Central memory CD4-positive, alpha-beta T cell (primary cell): ENCODE measurements at regions not wholly inside any gene's neighbourhood (a gene's known extent, or its start where the extent isn't known, plus 50 kb on each side); places are given as distances from the start of the nearest gene placed in this dataset.
"Not testable (repeated sequence)": the region's sequence is repeated elsewhere in the genome, so short reads cannot be mapped to it uniquely, and the experiment has no call there.

ENCODE experiments used
- DNase-seq: peaks from one replicate; pipeline ENCODE4 v3.0.0; 2022

DNA sequence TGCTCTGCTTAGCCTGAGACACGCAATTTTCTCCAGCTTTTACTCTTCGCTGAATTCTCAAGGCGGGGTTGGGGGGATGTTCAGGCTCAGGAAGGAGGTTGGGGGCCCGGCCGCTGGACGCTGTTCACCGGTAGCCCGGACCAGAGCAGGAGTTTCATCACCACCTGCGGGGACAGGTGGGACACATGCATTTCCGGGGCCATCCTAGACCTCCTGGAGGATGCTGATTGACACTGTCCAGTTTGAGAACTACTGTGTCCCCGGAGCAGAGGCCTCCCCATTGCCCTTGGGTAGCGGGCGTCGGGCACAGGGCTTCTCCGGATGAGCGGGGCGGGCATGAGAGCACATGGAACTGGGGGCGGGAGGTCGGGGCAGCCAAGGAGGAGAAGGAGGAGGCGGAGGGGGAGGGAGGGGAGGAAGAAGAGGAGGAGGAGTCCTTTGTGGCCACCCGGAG is 144.0 kb upstream of the GRK3 start:
- DNase-seq, result no peak

DNA sequence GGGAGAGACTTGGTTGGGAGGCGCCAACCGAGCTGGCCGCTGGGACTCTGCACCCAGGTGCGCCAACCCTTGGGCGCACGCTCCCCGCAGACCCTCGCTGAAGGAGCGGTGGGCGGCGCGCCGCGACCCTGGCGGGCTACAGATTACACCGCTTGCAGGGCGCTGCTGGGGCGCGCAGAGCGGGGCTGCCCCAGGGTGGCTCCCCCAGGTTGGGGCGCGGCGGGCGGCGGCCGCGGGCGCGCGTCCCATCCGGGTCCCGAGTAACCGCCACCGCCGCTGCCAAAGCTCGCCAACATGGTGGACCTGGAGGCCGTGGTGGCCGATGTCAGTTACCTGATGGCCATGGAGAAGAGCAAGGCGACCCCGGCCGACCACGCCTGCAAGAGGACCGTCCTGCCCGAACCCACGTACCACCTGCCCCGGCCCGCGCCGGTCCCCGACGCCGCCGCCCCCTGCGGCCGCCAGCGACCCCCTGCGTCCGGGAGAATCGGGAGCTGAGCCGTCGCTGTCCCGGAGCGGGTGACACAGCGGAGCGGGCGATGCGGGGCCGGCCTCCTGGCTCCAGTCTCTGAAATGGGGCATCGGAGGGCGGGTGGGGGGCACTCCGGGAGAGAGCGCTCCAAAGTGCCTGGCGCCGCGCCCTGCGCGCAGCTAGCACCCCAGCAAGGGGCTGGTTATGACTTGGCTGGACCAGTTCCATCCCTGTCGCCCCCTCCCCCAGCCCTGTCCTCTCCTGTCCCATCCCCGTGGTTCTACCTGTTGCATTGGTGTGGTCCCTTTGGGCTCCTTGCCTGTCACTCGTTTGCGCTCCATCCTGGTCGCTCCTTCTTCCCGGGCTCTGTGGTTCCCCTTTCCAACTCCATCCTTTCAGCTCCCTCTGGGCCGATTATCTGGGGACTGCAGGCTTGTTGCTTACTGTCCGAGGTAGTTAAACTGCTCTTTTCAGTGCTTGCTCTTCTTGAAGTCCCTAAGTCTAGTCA is 143.3 kb upstream of the GRK3 start:
- no peak for DNase-seq

DNA sequence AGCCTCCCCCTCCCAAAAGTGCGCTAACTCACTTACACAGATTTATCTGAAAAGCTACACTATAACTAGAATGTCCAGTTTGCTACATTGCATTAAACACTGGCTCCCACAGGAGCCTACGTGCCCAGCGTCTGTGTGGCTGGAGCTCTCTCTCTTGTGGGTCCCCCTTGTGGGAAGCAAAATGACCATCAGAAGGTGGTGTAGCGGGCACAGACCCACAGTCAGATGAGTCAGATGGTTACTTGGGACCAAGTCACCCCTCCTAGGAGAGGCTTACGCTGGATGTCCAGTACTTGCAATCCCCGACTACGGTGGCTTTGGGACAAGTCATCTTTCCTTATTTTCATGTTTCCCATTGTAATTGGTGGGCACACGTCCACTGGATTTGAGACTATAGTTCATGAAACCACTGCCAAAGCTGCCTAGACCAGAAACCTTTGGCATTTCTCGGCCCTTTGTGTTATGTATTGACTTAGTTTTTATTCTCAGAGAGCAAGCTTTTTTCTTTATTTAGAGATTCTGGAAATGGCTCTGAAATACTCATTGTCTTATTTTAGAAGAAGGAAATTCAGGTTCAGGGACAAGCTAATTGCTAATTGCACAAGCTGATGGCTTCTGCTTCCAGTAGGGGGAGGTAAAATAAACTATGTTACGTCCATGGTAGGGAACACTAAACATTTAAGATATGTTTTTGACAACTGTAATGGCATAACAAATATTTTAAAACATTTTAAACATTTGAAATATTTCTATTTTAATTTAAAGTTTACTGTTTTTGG is 137.8 kb upstream of the GRK3 start:
- DNase-seq, result not testable (repeated sequence)

DNA sequence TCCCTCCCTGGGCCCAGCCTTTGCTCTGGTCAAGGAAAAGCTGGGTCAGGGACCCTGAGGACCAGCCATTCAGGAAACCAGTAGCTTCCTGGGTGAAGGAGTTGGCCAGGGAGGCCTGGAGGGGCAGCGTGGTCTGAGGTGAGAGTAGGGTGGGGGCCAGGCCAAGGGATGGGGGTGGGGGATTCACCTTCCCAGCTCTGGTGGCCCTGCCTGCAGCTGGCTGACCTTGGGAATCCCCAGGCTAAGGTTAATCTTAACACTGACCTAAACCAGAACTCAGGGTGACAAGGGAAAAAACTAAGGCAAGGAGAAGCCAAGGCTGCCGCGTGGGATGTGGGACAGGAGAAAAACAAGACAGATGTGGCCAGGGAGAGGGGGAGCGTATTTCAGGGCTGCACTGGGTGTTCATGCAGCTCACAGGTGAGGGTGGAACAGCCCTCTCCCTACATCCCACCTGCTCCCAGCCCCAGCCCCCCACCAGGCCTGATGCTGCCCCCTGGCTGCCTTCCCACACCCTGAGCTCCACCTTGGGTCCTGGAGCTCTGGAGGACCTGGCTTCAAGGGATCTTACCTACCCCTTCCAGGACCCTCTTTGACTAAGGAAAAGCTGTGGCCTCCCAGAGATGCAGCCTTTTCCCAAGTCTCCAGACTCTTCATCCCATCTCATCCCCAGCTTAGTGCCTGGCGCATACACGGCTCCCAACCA is 132.7 kb upstream of the GRK3 start:
- not testable (repeated sequence) for DNase-seq

DNA sequence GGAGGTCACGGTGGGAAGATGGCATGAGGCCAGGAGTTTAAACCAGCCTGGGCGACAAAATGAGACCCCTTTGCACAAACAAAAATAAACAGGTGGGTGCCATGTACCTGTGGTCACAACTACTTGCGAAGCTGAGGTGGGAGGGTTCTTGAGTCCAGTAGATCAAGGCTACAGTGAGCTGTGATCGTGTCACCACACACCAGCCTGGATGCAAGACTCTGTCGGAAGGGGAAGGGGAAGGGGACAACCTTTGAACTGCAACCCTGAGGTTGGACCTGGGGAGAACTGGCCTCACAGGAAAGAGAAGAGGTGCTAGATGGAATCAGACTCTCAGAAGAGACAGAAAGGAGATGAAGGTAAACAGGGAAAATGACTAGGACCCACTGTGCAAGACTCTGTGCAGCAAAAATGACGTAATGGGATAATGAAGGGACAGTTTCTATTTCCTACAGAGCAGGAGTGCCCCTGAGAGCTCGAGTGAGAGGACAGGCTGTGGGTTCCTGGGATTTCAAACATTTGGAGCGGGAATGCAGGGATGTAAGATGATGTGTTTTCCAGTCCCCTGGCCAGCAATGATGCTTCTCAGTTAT is 131.0 kb upstream of the GRK3 start:
- not testable (repeated sequence) for DNase-seq

DNA sequence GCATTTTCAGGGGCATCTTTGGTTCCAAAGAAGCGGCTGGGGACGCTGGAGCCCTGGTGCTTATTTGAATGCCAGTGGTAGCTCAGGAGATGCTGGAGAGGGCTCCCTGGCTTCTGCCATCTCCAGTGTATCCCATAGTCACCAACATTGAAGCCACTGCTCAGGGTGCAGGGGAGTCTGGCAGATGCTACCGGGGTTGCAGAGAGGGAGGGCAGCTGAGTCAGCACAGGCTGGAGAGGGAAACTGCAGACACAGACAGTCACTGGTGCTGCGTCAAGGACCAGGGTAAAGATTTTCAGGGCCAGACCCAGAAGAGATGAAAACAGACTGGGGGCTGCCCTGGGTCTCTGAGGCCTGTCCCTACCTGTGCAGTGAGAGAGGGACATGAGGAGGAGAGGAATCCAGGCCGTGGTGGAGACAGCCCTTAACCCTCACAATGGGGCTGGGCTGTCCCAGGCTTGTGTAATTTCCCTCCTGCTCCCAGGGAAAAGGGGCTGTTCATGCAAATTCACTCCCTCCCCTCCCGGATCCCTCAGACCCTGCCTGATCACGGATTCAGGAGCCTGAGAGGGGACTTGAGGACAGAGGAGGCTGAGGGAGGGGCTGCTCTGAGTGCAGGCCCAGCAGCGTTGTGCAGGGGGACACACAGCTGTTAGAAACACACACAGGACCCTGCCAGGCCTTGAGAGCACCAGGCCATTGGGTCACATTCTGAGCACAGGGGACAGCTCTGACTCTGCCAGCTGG is 126.9 kb upstream of the GRK3 start:
- no peak for DNase-seq

DNA sequence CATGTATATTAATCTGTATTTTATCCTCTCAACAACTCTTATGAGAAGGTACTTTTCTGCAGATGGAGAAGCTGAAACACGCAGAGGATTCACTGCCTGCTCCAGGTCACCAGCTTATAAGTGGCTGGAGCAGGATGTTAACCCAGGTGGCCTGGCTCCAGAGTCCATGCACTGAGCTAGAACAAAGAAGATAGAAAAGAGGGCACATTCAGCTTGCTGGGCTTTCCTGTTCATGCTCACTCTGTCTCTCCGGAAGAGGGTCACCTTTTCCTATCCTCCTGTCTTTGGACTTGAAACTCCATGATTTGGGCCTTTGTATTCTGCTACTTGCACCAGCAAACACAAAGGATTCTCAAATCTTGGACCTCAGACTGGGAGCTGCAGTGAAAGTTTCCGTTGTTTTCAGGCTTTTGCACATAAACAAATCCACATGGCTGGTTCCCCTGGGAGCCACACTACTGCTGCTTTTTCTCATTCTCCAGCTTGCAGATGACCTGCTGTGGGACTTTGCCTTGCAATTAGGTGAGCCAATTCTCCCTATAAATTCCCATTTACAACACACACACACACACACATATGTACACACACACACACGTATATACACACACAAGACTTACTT is 117.3 kb upstream of the GRK3 start:
- DNase-seq, result no peak

DNA sequence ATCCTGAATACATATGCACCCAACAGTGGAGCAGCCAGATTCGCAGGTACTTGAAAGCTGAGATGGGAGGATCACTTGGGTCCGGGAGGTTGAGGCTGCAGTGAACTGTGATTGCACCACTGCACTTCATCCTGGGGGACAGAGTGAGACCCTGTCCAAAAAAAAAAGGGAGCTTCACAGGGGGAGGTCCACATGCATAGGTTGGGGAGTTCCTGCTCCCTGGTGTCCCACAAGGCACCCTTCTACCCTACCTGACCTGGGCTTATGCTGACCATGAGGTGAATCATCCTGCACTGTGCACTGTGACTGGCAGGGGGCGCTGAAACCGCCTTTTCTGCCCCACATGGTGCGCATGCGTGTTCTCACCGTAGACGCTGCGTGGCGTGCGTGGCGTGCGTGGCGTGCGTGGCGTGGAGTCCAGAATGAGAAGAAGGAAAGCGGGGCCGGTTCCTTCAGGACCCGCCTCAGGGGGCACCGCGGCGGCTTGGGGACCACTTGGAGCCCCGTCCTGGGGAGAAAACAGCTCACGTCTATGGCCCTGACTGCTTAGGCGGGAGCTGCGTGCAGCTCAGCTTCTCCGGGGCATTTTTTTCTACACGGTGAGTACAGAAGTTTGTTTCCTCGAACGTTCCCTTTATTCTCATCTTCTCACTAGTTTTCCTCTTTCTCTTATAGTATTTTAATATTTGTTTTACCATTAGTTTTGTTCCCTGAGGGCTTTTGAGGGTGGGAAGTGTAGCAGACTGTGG is 116.6 kb upstream of the GRK3 start:
- DNase-seq, result peak; percentile 83

DNA sequence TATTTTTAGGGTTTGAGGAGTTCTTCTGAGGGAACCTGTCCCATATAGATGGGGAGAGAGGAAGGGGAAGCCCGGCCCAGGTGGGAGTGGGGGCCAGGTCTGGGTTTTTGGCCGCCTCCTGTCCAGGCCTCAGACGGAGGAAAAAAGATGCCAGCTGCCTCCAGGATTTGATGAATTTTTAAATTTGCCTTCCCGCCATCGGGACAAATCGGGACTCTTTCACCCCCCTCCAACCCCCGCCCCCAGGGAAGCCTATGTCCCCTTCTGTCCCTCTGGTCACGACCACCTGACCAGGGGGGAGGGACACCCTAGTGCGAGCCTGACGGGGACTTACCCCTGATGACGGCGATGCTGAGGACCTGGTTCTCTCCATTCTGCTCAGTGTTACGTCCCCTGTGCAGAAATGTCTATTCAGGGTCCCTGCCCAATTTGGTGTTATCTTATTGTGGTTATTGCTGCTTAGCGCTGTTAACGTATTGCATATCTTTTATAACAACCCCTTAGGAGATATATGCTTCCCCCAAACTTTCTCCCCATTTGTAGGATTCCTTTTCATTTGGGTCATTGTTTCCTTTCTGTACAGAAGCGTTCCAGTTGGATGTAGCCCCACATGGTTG is 115.9 kb upstream of the GRK3 start:
- DNase-seq, result no peak

DNA sequence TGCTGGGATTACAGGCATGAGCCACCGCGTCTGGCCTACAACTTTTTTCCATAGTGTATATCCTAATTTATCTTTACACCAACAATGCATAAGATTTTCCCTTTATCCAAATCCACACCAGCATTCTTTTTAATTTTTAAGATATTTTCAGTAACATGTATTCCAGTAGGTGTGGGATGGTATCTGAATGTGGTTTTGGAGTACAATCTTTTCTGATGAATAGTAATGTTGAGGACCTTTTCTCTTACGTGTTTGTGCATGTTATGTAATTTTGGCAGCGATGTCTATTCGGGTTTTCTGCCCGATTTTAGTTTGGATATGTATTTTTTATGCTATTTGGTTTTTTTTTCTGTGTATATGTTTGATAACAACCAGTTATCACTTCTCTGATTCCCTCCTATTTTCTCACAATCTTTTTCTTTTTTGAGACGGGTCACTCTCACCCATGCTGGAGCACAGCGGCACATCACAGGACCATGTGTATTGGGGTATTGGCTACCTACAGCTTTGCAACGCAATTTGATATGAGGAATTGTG is 114.6 kb upstream of the GRK3 start:
- no peak for DNase-seq

DNA sequence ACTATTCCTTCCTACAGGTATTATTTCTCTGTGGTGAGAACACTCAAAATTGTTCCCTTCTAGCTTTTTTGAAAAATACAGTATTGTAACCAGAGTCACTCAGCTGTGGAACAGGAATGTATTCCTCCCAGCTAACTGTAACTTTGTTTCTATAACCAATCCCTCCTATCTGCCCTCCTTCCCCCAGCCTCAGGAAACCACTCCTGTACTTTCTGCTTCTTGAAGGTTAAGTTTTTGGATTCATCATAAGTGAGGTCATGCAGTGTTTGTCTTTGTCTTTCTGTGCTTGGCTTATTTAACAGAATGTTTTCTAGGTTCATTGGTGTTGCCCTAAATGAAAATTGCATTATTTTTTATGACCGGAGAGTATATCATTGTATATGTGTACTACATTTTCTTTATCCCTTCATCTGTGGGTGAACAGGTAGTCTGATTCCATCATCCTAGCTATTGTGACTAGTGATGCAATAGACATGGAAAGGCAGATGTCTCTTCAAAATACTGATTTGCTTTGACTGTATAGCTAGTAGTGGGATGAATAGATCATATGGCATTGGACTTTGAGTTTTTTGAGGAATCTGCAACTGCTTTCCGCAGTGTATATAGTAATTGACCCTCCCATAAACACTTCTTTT is 112.9 kb upstream of the GRK3 start:
- DNase-seq, result no peak

DNA sequence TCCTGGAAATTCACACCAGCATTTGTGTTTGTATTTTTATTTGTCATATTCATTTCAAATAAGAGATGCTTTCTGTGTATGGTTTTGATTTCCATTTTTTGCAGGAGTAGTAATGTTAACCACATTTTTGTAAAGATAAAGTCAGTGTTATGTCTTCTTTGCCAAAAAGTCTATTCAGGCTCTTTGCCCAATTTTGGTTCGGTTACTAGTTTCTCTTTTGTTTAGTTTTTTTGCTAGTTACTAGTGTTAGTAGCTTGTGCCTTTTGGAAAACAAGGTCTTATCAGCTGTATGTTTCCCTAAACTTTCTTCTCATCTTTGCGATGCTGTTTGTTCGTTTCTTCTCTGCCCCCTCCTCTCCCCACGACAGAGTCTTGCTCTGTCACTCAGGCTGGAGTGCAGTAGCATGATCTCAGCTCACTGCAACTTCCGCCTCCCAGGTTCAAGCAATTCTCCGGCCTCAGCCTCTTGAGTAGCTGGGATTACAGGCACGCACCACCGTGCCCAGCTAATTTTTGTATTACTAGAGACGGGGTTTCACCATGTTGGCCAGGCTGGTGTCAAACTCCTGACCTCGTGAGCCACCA is 112.3 kb upstream of the GRK3 start:
- no peak for DNase-seq

DNA sequence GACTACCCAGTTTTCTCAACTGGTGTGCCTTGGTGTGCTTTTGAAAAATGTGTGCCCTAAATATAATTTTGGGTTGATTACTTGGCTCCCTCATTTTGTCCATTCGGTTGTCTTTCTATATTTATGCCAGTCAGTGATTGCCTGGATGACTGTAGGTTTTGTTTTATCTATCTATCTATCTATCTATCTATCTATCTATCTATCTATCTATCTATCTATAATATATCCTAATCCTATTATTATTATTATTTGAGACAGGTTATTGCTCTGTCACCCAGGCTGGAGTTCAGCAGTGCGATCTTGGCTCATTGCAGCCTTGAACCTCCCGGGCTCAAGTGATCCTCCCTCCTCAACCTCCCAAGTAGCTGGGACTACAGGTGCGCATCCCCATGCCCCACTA is 111.4 kb upstream of the GRK3 start:
- no peak for DNase-seq

DNA sequence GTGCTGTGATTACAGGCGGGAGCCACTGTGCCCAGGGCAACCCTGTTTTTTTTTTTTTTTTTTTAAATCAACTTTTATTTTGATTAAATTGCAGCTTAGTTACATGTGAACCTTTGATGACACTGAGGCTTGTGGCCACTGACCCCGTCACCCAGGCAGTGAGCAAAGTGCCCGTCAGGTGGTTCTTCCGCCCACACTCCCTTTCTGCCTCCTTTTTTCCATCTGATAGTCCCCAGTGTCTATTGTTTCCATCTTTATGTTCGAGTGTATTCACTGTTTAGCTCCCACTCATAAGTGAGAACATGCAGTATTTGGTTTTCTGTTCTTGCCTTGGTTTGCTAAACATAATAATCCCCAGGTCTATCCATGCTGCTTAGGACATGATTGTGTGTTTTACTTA is 110.9 kb upstream of the GRK3 start:
- DNase-seq, result no peak

DNA sequence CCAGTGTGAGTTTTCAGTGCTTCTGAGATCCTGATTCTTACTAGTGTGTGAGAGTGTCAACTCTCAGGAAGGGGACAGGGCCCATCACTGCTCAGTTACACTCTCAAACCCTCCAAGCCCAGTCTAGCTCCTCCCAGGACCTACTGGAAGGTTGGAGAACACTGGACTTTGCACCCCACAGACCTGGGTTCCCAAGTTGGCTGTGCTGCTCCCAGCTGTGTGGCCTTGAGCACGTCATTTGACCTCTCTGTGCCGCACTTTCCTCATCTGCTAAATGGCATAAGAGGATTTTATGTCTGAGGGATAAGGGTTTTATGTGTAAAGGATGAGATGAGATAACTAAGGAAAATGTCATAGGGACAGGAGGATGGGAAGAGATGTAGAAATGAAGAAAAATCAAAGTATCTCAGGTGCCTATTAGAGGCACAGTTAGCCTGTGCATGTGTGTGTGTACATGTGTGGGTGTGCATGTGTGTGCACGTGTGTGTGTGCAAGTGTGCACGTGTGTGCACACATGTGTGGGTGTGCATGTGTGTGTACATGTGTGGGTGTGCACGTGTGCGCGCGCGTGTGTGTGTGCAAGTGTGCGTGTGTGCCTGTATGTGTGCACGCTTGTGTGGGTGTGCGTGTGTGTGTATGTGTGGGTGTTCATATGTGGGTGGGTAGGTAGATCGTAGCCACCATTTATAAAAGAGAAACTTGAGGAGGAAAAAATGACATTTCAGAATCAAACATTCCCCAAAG is 108.0 kb upstream of the GRK3 start:
- DNase-seq, result not testable (repeated sequence)

DNA sequence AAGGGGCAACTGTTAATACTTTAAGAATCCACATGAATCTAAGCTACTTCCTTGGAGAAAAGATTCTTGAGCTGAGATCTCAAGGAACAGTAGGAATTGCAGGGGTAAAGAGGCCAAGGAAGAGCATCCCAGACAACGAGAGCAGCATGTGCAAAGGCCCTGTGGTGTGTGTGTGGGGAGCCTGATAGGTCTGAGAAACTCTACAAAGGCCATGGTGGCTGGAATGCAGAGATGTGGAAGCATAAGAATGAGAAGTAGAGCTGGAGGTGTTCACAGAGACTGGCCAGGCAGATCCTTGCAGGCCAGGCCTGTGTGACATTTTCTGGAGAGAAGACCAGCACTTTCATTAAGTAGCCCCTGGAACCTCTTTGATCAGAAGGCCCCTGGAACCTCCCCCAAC is 105.8 kb upstream of the GRK3 start:
- DNase-seq, result not testable (repeated sequence)

DNA sequence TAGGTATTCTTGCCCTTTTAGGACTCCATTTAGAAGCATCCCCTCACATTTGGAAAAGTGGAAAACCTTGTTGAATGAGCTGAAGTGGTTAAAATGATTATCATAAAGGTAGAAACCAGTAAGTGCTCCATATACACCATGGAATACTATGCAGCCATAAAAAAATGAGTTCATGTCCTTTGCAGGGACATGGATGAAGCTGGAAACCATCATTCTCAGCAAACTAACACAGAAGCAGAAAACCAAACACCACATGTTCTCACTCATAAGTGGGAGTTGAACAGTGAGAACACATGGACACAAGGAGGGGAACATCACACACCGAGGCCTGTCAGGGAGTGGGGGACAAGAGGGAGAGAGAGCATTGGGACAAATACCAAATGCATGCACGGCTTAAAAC is 103.8 kb upstream of the GRK3 start:
- not testable (repeated sequence) for DNase-seq

DNA sequence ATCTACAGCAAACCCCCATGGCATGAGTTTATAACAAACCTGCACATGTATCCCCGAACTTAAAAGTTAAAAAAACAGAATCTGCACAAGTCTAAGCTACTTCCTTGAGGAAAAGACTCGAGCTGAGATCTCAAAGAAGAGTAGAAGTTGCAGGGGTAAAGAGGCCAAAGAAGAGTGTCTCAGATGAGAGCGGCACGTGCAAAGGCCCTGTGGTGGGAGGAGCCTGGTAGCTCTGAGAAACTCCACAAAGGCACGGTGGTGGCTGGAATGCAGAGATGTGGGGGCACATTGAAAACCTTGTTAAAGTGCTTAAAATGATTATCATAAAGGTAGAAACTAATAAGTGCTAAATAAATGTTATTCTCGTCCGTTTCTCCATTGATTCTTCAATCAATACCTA is 103.2 kb upstream of the GRK3 start:
- no peak for DNase-seq
